Pancreas (tissue), 10 donors: ENCODE measurements at regions not wholly inside any gene's neighbourhood (a gene's known extent, or its start where the extent isn't known, plus 50 kb on each side); places are given as distances from the start of the nearest gene placed in this dataset.

ENCODE experiments used
- ATAC-seq, 4 donors: fragments of 200-7000 bp; cut with Tn5 transposase; one replicate each; pipeline versions ENCODE4 v1.8.0 to v1.9.1; 2020; ENCODE audit warnings: mild to moderate bottlenecking in 4 of 4, moderate library complexity in 4 of 4
- DNase-seq, 6 donors: peaks; one replicate each; pipeline ENCODE4 v3.0.0-alpha.2; 2020
- FAIRE-seq: peaks from 2 replicates; lab custom pipeline; 2012; peaks lifted over from hg19 to GRCh38; lab: Jason Lieb, UNC
- H3K27ac ChIP-seq, 4 donors: fragments of 200-600 bp; sonication (generic); 1 replicate in 3 of 4; 2 replicates in 1 of 4; pipeline versions ENCODE4 v1.5.0 to v1.8.0; 2020
- H3K27me3 ChIP-seq, 4 donors: fragments of 200-600 bp; one replicate each; pipeline ENCODE4 v1.8.0; 2021
- H3K36me3 ChIP-seq, 3 donors: fragments of 200-600 bp; sonication (generic) in 1 of 3; one replicate each; pipeline versions ENCODE4 v1.5.0 to v1.8.0; 2020 to 2021
- H3K4me1 ChIP-seq, 3 donors: fragments of 200-600 bp; one replicate each; pipeline ENCODE4 v1.8.0; 2021
- H3K4me3 ChIP-seq, 4 donors: fragments of 200-600 bp; sonication (generic) in 2 of 4; one replicate each; pipeline versions ENCODE4 v1.5.0 to v1.8.0; 2020 to 2021
- H3K9me3 ChIP-seq, 4 donors: fragments of 200-600 bp; one replicate each; pipeline ENCODE4 v1.8.0; 2021
- CTCF ChIP-seq, 4 donors: fragments of 200-600 bp; sonication (generic) in 3 of 4; IDR thresholded peaks; one replicate each; pipeline versions ENCODE4 v1.5.0 to v1.8.0; 2021; ENCODE audit warnings: antibody characterized with exemption in 4 of 4
- WGBS, 2 donors: extraction: QIAGEN DNeasy Blood & Tissue Kit; methylation state at CpG; one replicate each; pipeline ENCODE4 v1.1.7; 2013; 5-methylcytosine and 5-hydroxymethylcytosine counted together
- intact Hi-C, 3 donors: fragments of 100-400 bp; cut with DNase I; formaldehyde crosslinking; loops; one replicate each; pipeline versions ENCODE4 v1.11.1 to v1.14.2; 2022
- donor health status: healthy with polysubstance abuse.
- donor health status: DM: no; HTN: no; CAD: no; lungs with moderate emphysema.
- donor health status: DM: no; HTN: no; CAD: no.
- donor health status: control.
- donor health status: control.
- donor health status: Bipolar disorder and iron deficiency.
- donor health status: DM: yes; HTN: yes; CAD: no.
- donor health status: DM: no; HTN: no; CAD: no.
- donor health status: DM: no; HTN: no; CAD: no.
- donor health status: DM: yes; HTN: yes; CAD: no.

- Histone ChIP-seq H3K36me3 (no peaks in the 10 kb centered on the region), H3K27me3 (no peaks in the 10 kb centered on the region), H3K4me1 (no peaks in the 10 kb centered on the region), H3K4me3 (no peak overlapping the region), H3K9me3 (no peaks in the 10 kb centered on the region), H3K27ac (no peak overlapping the region)
- TF ChIP-seq CTCF (IDR thresholded peaks at IDR 0.05): no peak
- DNase-seq: no peak
- FAIRE-seq: no peak
- 91 to 97% methylated on average over 4 of the region's 4 CpGs for WGBS, 2 donors
- ATAC-seq: no peak
- intact Hi-C loops: no loop called here
Observed at GRCh38 chr1:229973297-229973612, 93.8 kb upstream of the GALNT2 start.

- Histone ChIP-seq H3K9me3 (no peaks in the 10 kb centered on the region), H3K27me3 (no peaks in the 10 kb centered on the region), H3K36me3 (no peaks in the 10 kb centered on the region), H3K4me3 (no peak overlapping the region), H3K4me1 (no peaks in the 10 kb centered on the region), H3K27ac (no peak overlapping the region)
- no peak for ATAC-seq
- intact Hi-C loops: no loop called here
- 78 to 86% methylated on average over 4 of the region's 4 CpGs for WGBS, 2 donors
- TF ChIP-seq CTCF (IDR thresholded peaks at IDR 0.05): no peak
- no peak for DNase-seq
- no peak for FAIRE-seq
Observed at GRCh38 chr1:229975047-229975446, 92.0 kb upstream of the GALNT2 start.

GRCh38 chr1:229980009-229980408 is 87.0 kb upstream of the GALNT2 start:
- H3K4me1 ChIP-seq: no peaks in the 10 kb centered on the region
- no peak overlapping the region for H3K4me3 ChIP-seq
- FAIRE-seq (no peak), DNase-seq (no peak), ATAC-seq (no peak)
- no peaks in the 10 kb centered on the region for H3K36me3 ChIP-seq
- H3K9me3 ChIP-seq: no peaks in the 10 kb centered on the region
- intact Hi-C loops: no loop called here
- no peaks in the 10 kb centered on the region for H3K27me3 ChIP-seq
- H3K27ac ChIP-seq: no peak overlapping the region
- 27 to 40% methylated on average over 2 of the region's 2 CpGs for WGBS, 2 donors
- no peak for TF ChIP-seq CTCF (IDR thresholded peaks at IDR 0.05)

- intact Hi-C loops: no loop called here
- no peaks in the 10 kb centered on the region for H3K9me3 ChIP-seq
- H3K27ac ChIP-seq: no peak overlapping the region
- no peaks in the 10 kb centered on the region for H3K36me3 ChIP-seq
- ATAC-seq: no peak
- H3K27me3 ChIP-seq: no peaks in the 10 kb centered on the region
- WGBS, 2 donors: 96 to 97% methylated on average over 3 of the region's 3 CpGs
- DNase-seq: no peak
- TF ChIP-seq CTCF (IDR thresholded peaks at IDR 0.05): no peak
- no peaks in the 10 kb centered on the region for H3K4me1 ChIP-seq
- no peak for FAIRE-seq
- no peak overlapping the region for H3K4me3 ChIP-seq
Observed at GRCh38 chr1:229981736-229982135, 85.3 kb upstream of the GALNT2 start.

- 83 to 86% methylated on average over 9 of the region's 9 CpGs for WGBS, 2 donors
- no peak for FAIRE-seq
Observed at GRCh38 chr1:229984310-229984991, 82.6 kb upstream of the GALNT2 start.

More at GRCh38 chr1:229984310-229984991, 82.6 kb upstream of the GALNT2 start:
- no peak overlapping the region for H3K4me3 ChIP-seq
- no peaks in the 10 kb centered on the region for H3K4me1 ChIP-seq
- TF ChIP-seq CTCF (IDR thresholded peaks at IDR 0.05): no peak
- intact Hi-C loops: no loop called here
- no peaks in the 10 kb centered on the region for H3K36me3 ChIP-seq
- ATAC-seq (peak in 3 of 4 donors; percentile 49 to 69 (median 53)), DNase-seq (no peak)
- no peaks in the 10 kb centered on the region for H3K27me3 ChIP-seq
- H3K9me3 ChIP-seq: no peaks in the 10 kb centered on the region
- no peak overlapping the region for H3K27ac ChIP-seq
